Left ventricle myocardium superior (tissue), 1 donor: ENCODE measurements at regions not wholly inside any gene's neighbourhood (a gene's known extent, or its start where the extent isn't known, plus 50 kb on each side); places are given as distances from the start of the nearest gene placed in this dataset.
A peak's percentile ranks its signal among the peaks of the same experiment; 100 is the strongest.

Experiments
- ATAC-seq: fragments of 200-7000 bp; cut with Tn5 transposase; one replicate; pipeline ENCODE4 v1.9.1; 2020; ENCODE audit warnings: mild to moderate bottlenecking, moderate library complexity
- DNase-seq: peaks from one replicate; pipeline ENCODE4 v3.0.0-alpha.2; 2020
- intact Hi-C: fragments of 100-400 bp; cut with micrococcal nuclease; formaldehyde crosslinking; loops from one replicate; pipeline ENCODE4 v1.11.0; 2022
- donor health status: DM: no; HTN: yes; CAD: no; lungs with severe emphysema.

DNA sequence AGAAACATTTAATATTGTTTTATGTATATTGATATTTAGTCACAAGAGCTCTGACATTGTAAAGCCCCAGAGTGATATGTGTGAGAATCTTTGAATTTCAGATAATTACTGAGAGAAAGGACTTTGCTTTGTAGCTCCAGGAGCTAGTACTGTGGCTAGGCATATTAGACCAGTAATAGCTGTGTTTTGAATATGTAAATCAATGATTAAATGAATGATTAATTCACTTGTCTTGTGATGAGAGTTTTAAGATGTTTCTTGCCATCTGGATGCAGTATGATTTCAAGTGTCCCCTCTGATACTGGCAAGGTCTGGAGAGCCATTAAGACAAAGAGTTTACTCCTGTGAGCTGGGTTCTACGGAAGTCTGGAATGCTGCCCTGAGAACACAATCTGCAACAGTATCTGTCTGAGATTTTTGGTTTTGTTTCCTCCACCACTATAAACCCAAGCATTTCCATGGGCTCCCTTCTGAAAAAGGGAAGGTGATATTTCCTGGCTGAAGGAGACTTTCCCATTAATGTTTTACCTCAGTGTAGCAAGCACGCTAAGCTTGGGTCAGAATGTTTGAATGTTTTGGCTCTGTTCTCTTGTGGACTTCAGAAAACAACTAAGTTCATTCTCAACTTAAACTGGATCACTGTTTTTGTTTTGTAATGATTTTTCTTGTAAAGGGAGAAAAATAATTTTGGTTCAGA is 61.3 kb upstream of the BICC1 start:
- DNase-seq (no peak), ATAC-seq (no peak)
- intact Hi-C loops, result no loop called here

DNA sequence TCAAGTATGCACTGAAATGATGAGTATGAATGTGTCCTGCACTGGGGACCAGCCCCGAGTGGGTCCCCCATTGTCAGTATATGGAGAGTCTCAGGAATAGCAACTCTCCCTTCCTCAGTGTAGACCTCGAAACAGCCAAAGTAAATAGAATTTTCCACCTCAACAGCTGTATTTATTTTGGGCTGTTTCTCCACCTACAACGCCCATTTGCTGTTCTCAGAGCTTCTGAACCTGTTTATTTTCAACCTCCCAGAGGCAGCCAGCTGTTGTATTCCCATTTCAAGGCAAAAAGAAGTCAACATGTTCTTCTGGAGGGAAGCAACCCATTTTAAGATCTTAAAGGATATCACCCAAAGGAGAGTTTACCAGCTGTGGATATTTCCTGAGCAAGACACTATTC is 59.6 kb upstream of the BICC1 start:
- intact Hi-C loops, result no loop called here
- ATAC-seq (peak; percentile 67), DNase-seq (no peak)

DNA sequence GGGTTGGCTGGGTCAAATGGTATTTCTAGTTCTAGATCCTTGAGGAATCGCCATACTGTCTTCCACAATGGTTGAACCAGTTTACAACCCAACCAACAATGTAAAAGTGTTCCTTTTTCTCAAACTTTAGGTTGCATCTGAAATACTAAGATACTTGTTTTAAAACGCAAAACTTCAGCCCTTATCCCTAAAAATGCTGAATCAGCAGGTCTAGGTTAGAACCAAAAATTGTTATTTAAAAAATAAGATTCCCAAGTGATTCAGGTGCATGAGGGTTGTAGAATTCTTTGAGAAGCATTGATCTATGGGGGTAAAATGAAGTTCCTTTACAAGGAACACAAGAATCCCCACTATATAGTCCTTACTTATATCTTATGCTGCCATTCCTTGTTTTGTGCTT is 56.5 kb upstream of the BICC1 start:
- intact Hi-C loops, result no loop called here
- no peak for ATAC-seq

DNA sequence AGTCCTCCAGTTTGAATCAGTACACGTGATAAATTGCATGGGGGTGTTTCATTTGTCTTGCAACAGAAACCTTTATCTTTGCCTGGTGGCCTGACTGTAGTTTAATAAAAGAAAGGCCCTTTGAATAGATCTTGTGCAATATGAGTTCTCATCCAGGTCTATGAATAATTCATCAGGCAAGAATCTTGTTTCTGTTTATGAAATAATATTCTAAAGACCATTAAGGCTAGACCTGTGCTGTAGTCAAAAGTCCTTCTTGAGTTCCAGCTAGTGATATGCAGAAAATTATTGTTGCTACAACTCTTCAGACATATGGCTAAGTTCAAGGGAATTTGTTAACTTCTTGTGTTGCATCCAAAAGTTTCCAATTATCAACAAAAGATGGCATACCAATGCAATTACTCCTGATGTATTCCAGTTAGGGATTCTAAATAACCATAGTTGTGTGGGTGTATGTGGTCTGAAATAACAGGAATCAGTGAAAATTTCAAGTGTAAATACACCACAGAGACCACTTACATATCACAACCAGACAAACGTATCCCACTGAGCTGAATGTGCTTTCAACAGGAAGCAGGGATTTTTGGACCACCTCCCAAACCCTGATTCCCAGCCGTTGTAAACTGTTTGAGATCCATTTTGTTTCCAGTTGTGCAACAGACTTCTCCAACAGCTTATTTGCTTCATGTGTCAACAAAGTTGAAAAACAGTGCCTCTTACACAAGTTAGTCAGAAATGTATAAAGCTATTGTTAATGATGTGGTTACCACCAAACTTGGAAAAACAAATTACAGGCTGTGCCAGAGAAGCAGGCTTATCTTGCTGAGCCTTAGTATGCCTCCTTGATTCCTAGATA is 54.7 kb upstream of the BICC1 start:
- ATAC-seq (peak; percentile 91), DNase-seq (peak; percentile 35)
- intact Hi-C loops, result no loop called here

More for the DNA sequence above, 56.5 kb upstream of the BICC1 start:
- DNase-seq, result no peak

DNA sequence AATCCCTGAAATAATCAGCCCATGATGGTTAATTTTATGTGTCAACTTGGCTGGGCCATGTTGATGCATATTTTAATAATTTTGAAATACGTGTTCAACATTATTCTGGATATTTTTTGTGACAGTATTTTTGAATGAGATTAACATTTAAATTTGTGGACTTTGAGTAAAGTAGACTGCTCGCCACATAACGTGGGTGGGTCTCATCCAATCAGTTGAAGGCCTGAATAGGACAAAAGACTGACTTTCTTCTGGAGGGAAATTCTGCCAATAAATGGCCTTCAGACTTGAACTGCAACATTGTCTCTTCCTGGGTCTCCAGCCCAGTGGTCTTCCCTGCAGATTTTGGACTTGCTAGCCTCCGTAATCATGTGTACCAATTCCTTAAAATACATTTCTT is 53.6 kb upstream of the BICC1 start:
- DNase-seq, result no peak
- intact Hi-C loops, result no loop called here
- ATAC-seq, result no peak

DNA sequence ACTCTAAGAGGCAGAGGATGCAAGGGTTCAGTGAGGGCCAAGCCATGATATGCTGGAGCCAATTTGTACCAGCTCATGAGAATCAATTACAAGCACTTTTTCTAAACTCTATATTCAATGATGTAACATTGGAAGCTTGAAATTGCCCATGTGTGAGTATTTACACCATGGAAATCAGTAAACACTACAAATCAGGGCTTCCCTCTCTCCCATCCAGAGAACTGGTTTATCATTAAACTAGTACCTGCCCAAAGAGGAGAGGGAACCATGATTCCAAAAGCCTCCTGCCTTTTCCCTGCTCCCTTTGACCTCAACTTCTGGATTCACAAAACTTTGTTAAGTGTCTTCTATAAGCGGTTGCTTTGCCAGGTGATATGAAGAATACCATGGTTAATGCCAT is 52.5 kb upstream of the BICC1 start:
- ATAC-seq (no peak), DNase-seq (no peak)
- intact Hi-C loops, result no loop called here

DNA sequence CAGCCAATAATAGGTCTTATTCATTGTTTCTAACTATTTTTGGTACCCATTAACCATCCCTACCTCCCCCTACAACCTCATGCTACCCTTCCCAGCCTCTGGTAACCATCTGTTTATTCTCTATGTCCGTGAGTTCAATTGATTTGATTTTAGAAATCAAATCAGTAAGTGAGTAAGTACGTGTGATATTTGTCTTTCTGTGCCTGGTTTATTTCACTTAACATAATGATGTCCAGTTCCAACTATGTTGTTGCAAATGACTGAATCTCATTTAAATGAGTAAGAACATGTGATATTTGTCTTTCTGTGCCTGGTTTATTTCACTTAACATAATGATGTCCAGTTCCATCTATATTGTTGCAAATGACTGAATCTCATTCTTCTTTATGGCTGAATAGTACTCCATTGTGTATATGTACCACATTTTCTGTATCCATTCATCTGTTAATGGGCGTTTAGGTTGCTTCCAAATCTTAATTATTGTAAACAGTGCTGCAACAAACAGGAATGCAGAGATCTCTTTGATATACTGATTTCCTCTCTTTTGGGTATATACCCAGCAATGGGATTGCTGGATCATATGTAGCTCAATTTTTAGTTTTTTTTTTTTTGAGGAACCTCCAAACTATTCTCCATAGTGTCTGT is 49.7 kb upstream of the BICC1 start:
- ATAC-seq, result no peak
- intact Hi-C loops, result no loop called here
- no peak for DNase-seq
